Left cardiac atrium (tissue), 4 donors: ENCODE measurements at regions not wholly inside any gene's neighbourhood (a gene's known extent, or its start where the extent isn't known, plus 50 kb on each side); places are given as distances from the start of the nearest gene placed in this dataset.
"Not testable (repeated sequence)": the region's sequence is repeated elsewhere in the genome, so short reads cannot be mapped to it uniquely, and the experiment has no call there.

Experiments used
- ATAC-seq, 2 donors: fragments of 200-7000 bp; cut with Tn5 transposase; one replicate each; pipeline ENCODE4 v1.9.1; 2020; ENCODE audit warnings: mild to moderate bottlenecking in 2 of 2, moderate library complexity in 2 of 2
- DNase-seq: peaks from one replicate; pipeline ENCODE4 v3.0.0-alpha.2; 2020
- intact Hi-C, 2 donors: fragments of 100-400 bp; cut with DNase I; formaldehyde crosslinking; loops; one replicate each; pipeline versions ENCODE4 v1.14.1 to v1.15.1; 2022 to 2023
- donor health status: DM: no; HTN: yes; CAD: no.
- donor health status: DM: no; HTN: yes; CAD: no; lungs with severe emphysema.
- donor health status: DM: yes; HTN: yes; CAD: no.
- donor health status: Dilated cardiomyopathy.

- DNase-seq (no peak), ATAC-seq (no peak)
- intact Hi-C loops: no loop called here
These were observed 242.3 kb downstream of the FSIP2 start for GRCh38 chr2:185980944-185981343.

DNA sequence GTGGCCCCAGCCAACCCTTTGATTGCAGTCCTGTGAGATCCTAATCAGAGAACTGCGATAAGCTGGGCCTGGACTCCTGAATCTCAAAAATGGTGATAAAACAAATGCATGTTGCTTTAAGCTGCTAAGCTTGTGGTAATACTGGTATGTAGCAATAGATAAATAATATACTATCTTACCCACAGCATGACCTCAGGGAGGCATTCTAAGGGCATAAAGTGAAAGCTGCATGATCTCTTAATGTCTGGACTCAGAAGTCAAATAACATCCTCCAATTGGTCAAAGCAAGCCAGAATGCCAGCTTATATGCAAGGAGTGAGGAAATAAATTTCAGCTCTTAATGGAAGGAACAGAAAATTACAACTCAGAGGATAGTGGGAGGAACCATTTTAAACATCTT, 246.1 kb downstream of the FSIP2 start:
- no peak for DNase-seq
- intact Hi-C loops: no loop called here
- ATAC-seq: no peak

DNA sequence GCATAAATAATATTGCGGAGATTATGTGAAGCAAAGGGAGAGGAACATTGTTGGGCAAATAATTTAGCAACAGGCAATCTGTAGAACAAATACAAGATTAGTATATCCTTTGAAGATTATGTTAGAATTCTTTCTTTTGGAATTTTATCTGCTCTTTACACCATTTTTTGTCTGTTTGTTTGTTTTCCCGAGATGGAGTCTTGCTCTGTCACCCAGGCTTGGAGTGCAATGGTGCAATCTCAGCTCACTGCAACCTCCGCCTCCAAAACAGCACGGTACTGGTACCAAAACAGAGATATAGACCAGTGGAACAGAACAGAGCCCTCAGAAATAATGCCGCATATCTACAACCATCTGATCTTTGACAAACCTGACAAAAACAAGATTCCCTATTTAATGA, 250.3 kb downstream of the FSIP2 start:
- ATAC-seq, intact Hi-C loops, DNase-seq: not testable (repeated sequence)

GRCh38 chr2:185990861-185991525, 252.4 kb downstream of the FSIP2 start:
- DNase-seq: no peak
- intact Hi-C loops: no loop called here
- no peak for ATAC-seq

- ATAC-seq: no peak
- DNase-seq: no peak
- intact Hi-C loops: no loop called here
These were observed 260.0 kb downstream of the FSIP2 start for GRCh38 chr2:185998562-185999070.

- DNase-seq (no peak), ATAC-seq (no peak)
- intact Hi-C loops: no loop called here
These were observed 270.7 kb downstream of the FSIP2 start for GRCh38 chr2:186009341-186009740.

GRCh38 chr2:186017278-186017677, 278.7 kb downstream of the FSIP2 start:
- no peak for ATAC-seq
- no peak for DNase-seq
- intact Hi-C loops: no loop called here

DNA sequence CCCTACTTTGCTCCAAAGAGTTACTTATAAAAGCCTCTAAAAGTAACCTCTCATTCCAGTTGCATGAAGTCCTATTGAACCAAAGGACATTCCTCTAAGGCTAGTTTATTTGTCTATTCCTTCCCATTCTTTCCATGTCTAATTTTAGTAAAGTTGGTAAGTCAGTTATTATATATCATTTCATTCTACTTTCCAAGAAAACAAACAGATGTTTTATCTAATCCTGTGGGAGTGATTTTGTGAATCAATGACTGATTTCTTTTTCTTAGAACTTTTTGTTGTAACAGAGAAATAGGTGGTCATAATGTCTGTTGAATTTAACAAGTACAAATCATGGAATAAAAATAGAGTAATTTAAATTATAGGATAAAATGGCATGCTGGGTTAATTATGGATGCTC, 286.3 kb downstream of the FSIP2 start:
- intact Hi-C loops: no loop called here
- DNase-seq (no peak), ATAC-seq (no peak)

DNA sequence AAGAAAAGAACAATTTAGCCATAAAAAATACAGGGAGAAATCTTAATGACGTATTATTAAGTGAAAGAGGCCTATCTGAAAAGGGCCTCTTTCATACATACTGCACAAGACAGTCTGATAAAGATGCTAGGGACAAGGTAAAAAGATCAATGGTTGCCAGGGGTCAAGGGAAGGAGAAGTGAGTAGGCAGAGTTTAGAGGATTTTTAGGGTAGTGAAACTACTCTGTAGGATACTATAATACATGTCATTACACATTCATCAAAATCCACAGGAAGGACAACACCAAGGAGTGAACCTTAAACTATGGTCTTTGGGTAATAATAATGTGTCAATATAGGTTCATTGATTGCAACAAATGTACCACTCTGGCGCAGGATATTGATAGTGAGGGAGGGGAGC, 289.3 kb downstream of the FSIP2 start:
- no peak for DNase-seq
- no peak for ATAC-seq
- intact Hi-C loops: no loop called here

DNA sequence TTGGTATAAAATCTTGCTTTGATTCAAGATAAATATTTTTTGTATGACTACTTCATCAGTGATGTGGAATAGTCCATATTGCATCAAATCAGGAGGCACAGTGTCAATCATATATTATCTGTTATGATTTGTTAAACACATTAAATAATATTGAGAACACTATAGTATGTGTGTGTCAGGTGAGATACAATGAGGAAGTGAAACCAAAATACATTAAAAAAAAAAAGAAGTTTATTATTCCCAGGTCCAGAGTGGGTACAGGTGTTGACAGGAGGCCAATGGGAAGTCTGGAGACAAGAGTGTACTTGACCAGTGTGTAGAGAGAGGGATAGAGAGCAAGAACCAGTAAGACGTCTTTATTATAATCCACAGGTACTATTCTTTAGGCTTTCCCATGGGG, 292.6 kb downstream of the FSIP2 start:
- intact Hi-C loops: no loop called here
- DNase-seq (no peak), ATAC-seq (no peak)

- DNase-seq (no peak), ATAC-seq (no peak)
- intact Hi-C loops: no loop called here
These were observed 293.6 kb downstream of the FSIP2 start for GRCh38 chr2:186032102-186032738.

- ATAC-seq (no peak), DNase-seq (no peak)
- intact Hi-C loops: no loop called here
These were observed 294.3 kb downstream of the FSIP2 start for GRCh38 chr2:186032930-186033329.

DNA sequence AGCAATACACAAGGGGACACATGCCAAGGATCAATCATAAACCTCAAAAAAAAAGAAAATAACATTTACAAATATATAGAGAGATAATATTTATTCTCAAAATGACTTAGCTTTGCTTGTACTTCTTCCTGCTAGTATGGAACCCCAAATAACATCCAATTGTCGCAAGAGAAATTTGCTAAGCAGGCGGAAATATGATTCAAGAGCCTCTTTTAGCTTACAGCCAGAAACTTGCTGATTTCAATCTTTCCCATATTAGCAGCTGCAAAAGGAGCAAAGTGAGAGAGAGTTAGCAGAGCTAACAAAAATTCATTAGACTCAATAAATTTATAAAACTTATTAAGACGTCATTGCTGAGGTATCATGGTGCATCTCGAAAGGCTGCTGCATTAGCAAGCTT, 294.9 kb downstream of the FSIP2 start:
- ATAC-seq (no peak), DNase-seq (no peak)
- intact Hi-C loops: no loop called here

GRCh38 chr2:186036862-186037449, 298.4 kb downstream of the FSIP2 start:
- intact Hi-C loops: no loop called here
- DNase-seq (no peak), ATAC-seq (no peak)

DNA sequence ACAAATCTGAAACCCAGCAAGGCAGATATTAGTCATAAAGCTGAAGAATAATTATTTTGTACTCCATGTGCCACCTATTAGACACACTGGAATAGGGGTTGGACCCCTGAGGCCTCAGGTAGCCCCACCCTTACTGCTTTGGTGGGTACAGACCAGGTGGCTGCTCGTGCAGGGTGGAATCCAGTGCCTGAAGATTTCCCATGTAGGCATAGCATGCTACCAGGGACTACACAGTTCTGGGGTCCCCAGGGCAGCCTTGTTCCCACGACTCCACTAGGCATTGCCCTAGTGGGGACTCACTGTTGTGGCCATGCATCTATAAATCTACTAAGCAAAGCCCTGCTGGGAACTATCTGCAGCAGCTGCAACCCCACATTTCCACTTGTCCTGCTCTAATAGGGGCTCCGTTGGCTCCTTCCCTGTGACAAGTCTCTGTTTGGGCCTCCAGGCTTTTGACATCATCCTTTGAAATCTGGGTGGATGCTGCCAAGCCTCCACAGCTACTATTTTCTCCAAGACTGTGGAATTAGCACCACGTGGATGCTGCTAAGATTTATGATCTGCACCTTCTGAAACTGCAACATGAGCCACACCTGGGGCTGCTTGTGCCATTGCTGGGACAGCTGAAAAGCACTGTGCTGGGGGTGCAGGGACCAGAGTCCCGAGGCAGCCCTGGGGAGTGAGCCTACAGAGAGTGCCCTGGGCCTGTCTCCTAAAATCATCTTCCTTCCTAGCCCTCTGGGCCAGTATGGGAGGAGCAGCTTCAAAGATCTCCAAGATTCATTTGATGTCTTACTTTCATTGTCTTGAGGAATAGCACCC, 303.8 kb downstream of the FSIP2 start:
- intact Hi-C loops: no loop called here
- DNase-seq (no peak), ATAC-seq (no peak)

GRCh38 chr2:186044761-186045160, 306.2 kb downstream of the FSIP2 start:
- ATAC-seq (no peak), DNase-seq (no peak)
- intact Hi-C loops: no loop called here

DNA sequence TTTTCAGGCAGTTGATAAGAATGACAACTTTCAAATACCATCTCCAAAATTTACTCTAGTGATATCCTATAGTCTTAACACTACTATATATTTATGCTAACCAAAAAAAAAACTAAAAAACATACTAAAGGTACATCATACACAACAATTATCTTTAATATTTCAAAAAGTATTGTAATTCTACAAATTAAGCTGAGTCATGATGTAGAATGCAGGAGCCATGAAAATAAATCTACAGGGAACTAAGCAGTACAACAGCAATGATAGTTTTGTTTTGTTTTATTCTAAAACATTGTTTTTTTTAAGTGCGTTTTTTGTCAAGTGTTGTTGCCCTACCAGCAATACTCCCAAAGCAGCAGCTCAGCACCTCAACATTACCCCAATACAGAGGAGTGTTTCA, 314.3 kb downstream of the FSIP2 start:
- intact Hi-C loops: no loop called here
- ATAC-seq (no peak), DNase-seq (no peak)

DNA sequence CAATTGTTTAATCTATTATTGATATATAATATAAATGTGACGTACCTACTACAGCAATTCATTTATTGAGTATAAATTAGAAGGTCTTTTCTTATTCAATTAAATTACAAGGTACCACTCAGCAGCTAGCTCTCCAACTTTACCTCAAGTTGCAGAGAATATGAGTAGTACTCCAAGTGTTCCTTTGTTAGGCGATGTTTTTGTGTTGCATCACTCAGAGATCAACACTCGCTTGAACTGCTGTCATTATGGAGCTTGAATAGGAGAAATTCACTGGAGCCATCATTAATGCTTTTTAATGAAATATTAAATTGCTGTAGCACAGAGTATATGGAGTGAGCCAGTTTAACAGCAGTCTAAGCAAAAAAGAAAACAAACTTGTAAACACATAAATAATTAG, 320.0 kb downstream of the FSIP2 start:
- intact Hi-C loops: no loop called here
- no peak for DNase-seq
- ATAC-seq: no peak

DNA sequence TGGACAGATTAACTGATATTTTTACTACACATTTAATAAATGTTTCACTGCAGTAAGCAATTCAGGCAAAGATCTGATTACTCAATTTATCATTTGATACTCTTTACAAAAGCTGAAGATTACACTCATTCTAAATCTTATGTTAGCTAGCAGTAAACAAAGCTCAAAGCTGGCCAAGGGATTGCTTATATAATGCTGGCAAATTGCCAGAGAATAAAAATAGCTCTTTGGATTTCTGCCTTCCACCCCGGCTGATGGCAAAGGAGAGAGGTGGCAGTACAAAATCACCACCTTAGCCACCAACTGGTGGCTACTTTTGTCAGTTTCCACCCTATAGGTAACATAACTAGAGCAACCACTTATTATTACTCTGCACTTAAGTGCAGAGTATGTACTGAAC, 320.5 kb downstream of the FSIP2 start:
- intact Hi-C loops: no loop called here
- ATAC-seq (no peak), DNase-seq (no peak)
